ENCODE measurements at regions not wholly inside any gene's neighbourhood (a gene's known extent, or its start where the extent isn't known, plus 50 kb on each side); places are given as distances from the start of the nearest gene placed in this dataset.

GRCh38 chr7:36011588-36011965, 141.5 kb upstream of the EEPD1 start:
- DNase-seq, result no peak

GRCh38 chr7:36013246-36014014, 139.6 kb upstream of the EEPD1 start:
- DNase-seq, result no peak

DNA sequence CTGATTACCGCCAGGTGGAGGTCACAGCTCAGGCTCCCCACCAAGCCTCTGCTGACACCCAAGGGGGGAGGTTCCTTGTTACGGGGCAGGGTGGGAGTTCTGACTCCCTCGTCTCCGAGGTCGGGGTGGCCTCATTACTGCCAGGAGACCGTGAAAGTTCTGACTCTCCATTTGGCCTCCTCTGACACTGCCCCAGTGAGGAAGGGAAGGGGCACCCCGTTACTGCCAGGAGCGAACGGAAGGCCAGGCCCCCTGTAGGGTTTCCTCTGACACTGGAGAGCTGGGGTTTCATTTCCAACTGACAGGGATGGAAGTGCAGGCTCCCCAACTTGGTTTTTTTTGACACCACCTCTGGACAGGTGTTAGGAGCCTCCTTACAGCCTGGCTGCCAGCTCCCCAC, 138.1 kb upstream of the EEPD1 start:
- no peak for DNase-seq

DNA sequence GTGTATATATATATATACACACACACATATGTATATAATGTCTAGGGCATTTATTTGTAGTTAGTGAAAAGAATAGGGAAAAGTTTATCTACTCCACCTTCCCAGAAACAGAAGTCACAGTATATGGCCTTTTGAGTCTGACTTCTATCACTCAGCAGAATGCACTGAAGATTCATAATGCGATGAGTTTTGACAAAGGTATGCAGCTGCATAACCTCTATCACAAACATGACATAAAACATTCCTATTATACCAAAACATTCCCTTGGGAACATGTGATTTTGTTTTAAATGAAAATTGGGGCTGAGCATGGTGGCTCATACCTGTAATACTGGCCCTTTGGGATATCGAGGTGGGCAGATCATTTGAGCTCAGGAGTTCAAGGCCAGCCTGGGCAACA, 137.3 kb upstream of the EEPD1 start:
- DNase-seq, result no peak

- DNase-seq, result no peak
Measured at GRCh38 chr7:36016648-36017047, 136.4 kb upstream of the EEPD1 start.

DNA sequence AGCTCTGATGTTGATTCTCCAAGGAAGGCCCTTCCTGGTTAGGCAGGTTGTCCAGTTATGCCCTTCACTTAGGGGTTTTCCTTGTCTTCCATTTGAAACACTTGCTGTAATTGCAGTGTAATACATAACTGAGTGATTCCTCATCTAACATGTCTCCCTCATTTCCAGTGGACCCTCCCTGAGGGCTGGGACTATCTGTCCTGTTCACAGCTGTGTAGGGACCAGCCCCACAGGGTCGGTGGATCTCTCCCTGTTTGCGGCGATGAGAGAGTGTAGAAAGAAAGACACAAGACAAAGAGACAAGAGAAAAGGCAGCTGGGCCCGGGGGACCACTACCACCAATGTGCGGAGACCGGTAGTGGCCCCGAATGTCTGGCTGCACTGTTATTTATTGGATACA, 135.9 kb upstream of the EEPD1 start:
- DNase-seq, result no peak

DNA sequence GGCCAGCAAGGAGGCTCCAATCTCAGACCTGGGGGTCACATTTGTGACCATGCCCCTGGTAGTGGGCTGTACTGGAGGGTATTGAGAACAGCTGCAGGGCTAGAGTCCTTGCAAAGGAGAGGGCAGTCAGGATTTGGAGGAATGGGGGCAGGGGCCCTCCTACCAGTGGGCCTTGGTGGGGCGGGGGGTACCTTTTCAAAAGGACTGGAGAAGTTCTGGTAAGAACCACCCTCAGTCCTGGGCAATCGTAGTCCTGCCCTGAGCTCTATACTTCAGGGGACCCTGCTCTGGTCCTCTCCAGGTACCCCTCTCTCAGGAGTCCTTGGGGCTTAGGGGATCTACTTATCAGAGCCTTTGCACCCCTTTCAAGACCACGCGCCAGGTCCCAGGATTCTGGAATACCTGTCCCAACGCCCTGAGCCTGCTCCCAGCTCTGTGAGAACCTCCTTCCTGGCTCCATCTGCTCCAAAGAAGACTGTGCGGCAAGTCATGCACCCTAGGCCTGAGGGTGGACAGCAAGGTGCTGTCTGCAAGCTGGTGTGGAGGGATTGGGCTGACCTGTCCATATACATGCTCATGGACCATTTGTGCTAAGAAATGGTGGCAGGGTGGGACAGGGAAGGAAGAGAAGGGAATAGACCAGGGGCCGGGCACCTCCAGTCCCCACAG, 134.1 kb upstream of the EEPD1 start:
- DNase-seq, result no peak

DNA sequence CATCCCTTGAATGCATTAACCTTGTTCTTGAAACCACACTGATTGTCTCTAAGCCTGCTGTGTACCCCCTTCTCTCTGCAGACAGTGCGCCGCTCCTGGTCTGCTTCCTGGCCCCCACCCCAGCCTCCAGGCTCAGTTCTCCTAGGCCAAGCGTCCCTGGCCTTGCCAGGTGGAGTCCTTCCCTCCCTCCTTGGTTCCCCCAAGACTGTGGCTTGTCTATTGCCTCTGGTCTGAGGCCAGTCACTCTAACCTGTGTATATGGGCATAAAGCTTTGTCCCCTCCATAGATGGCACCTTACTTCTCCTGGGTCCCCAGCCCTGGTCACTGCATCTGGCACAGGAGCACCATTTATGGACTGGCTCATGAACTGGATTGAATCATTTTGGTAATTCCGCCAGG, 133.5 kb upstream of the EEPD1 start:
- DNase-seq, result no peak

GRCh38 chr7:36019980-36020379, 133.1 kb upstream of the EEPD1 start:
- no peak for DNase-seq

DNA sequence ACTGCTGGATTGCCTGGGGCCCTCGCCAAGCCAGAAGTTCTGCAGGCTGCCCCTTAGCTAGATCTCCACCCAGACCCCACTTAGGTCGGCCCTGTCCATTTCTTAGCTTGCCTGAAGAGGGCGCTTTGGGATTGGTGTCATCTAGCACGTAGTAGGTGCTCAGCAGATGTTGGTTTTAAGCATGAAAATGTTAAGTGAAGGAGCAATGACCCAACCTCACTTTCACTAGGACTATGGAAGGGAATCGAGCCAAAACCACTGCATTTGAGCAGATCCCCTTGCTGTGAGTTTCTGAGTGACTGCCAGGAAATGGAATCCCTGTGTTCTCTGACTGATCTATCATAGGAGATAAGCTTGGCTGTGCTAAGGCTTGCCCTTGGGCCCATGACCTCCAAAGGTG, 131.7 kb upstream of the EEPD1 start:
- DNase-seq, result peak; percentile 38

DNA sequence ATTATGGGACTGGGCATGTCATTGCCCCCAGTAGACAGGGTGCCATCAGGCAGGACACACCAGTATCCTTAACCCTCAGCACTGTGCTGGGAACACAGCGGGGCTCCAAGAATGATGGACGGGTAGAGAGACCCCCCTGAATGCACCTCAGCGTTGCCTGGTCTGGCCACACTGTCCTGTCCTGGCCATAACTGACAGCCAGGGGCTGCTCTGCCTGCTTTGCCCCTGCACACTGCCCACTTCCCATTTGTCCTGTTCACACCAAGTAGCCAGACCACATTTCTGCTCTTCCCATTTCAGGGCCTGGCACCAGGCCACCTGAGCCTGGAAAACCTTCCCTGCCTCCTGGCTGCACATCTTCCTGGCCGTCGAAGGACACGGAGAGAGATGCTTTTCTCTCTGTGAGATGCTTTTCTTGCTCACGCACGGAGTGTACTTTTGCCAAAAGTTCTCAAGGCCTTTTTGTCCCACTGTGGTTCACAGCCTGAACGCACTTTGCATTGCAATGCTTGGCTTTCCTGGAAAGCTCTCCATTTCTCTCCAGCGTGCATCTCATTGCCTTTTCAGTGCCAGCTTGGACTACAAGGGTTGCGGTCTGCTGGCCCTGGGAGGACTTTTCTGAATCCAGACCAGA, 131.0 kb upstream of the EEPD1 start:
- DNase-seq, result no peak

DNA sequence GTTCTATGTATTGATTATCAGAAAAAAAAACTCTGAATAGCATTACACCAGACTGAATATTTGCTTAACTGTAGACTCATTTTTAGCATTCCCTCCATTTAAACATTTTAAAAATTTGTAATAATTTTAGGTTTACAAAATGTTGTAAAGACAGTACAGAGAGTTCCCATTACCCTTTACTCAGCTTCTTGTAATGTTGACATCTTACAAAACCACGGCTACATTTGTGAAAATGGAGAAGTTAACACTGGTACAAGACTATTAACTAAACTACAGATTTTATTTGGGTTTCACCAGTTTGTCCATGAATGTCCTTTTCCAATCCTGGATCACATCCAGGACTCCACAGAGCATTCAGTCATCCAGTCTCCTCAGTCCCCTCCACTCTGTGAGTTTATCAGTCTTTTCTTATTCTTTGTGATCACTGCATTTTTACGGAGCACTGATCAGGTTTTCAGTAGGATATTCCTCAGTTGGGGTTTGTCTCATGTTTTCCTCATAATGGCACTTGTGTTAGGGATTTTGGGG, 130.0 kb upstream of the EEPD1 start:
- DNase-seq, result no peak

DNA sequence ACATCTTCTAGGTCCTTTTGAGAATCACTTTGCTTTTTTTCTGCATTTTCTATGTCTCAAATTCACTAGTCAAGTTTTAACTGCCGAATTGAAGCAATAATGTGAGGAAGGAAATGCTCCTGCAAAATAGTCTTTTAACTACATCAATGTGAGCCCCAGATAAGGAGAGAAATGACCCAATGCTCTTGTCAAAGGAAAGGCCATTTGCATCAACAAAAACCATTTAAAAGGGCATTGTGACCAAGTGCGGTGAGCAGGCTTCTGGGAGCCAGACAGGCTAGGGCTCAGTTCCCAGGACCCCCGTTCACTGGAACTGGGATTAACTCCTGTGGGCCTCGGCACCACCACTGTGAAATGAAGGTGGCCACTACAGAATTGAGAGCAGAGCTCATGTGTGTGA, 127.9 kb upstream of the EEPD1 start:
- no peak for DNase-seq

DNA sequence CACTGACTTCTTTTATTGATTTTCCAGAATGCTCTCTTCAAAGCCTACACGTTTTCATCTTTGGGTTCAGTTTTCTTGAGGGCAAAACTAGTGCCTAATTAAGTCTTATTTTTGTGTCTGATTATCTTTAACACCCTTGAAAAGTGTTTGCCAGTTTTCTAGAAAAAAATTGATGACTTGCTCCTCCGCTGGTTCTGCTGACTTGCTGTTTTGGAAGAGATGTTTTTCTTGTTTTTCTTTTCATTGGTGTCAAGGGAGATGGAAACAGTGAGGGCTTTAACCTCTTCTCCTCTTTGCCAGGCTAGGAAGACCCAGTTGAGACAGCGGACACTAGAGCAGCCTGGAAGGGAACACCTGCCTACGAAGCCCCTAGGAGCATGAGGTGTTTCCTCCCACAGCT, 123.7 kb upstream of the EEPD1 start:
- no peak for DNase-seq

- no peak for DNase-seq
Measured at GRCh38 chr7:36029853-36030515, 123.1 kb upstream of the EEPD1 start.

DNA sequence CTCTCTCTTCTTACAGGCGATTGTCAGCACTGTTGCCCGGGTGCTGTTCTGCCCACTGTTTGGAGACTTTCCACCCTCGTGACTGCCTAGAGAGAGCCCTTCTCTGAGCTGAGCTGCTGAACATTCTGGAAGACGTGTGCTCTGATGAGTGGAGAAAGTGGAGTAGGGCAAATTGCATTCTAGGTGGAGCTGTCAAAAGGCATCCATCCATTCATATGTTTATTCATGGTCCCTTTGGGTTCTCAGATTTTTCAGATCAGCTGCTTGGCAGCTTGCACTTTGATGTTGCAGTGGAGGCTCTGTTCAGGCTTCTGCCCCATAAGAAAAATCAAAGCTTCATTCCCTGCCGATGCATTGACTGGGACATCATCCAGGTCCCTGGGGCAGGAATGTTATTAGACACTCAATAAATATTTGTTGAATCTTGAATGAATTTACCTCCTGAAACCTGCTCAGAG, 120.7 kb upstream of the EEPD1 start:
- no peak for DNase-seq

GRCh38 chr7:36034020-36034419, 119.0 kb upstream of the EEPD1 start:
- no peak for DNase-seq

- DNase-seq, result no peak
Measured at GRCh38 chr7:36035186-36035585, 117.9 kb upstream of the EEPD1 start.

GRCh38 chr7:36036590-36036989, 116.5 kb upstream of the EEPD1 start:
- DNase-seq, result no peak

DNA sequence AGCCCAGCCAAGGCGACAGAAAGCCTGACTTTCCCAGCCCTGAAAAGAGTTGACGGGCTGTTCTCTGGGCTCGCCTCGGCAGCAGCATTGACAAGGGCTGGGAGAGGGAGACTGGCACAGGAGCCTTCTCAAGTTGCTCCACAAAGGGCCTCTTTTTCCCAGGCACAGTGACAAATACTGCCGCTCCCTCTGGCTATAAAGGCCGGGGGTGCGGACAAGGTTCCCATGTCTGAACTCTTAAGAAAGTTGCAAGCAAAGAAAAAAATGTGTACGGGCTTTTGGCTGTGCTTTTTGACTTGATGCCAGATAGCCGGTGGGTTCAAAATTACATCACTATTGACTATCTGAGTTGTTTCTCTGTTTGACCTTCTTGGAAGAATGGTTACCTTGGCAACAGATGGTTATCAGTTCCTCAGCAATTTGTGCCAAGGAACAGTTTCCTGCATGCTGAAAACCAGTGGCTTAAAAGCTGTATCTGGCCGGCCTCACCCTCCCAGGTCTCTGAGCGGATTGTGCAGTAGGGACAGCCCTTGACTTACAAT, 115.9 kb upstream of the EEPD1 start:
- peak; percentile 18 for DNase-seq

DNA sequence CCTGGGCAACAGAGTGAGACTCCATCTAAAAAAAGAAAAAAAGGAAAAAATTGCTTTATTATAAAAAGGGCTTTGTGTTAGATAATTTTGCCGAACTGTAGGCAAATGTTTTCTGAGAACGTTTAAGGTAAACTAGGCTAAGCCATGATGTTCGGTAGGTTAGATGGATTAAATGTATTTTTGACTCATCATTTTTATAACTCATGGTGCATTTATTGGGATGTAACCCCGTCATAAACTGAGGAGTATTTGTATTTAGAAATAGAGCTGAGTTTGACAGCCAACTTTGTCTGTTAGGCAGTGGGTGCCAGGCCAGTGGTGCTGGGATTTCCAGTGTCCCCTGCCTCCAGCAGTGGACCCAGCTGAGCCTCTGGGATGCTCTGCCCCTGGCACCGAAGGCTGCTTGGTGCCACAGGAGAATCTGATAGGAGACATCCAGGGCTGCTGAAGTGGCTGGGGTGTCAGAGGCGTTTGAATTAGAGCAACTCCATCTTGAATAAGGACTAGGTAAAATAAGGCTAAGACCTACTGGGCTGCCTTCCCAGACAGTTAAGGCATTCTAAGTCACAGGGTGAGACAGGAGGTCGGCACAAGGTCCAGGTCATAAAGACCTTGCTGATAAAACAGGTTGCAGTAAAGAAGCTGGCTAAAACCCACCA, 114.9 kb upstream of the EEPD1 start:
- DNase-seq, result no peak

GRCh38 chr7:36039243-36039642, 113.8 kb upstream of the EEPD1 start:
- DNase-seq, result no peak

GRCh38 chr7:36039671-36040070, 113.4 kb upstream of the EEPD1 start:
- DNase-seq, result no peak

Measured in activated CD4-positive, alpha-beta T cell treated with anti-CD3 and anti-CD28 coated beads, Interleukin-10, Interleukin-2, amounts not matched to agents 100 ng/mL and 50 ng/mL, durations not matched to agents 16 hours and 8 hours (primary cell).